MCF 10A (cell line): ENCODE measurements at regions not wholly inside any gene's neighbourhood (a gene's known extent, or its start where the extent isn't known, plus 50 kb on each side); places are given as distances from the start of the nearest gene placed in this dataset.

Experiments used
- BruUV-seq: library from RNA; stranded (reverse); fragments of 400-500 nt; replicated peaks from 2 replicates; lab custom pipeline; 2021; lab: Mats Ljungman, UMichigan
- CTCF ChIA-PET: fragments of 300-600 bp; sonication (Branson Sonifier 250); formaldehyde crosslinking; extraction: SDS; loops from one replicate; lab custom pipeline; 2021; ENCODE audit warnings: antibody characterized with exemption, inconsistent platforms; lab: Yijun Ruan, JAX
- POLR2A ChIA-PET: fragments of 300-600, 350-650 bp; sonication (Branson Sonifier 250); formaldehyde crosslinking; extraction: SDS; loops from one replicate; lab custom pipeline; 2020; ENCODE audit warnings: antibody characterized with exemption, inconsistent platforms; lab: Yijun Ruan, JAX
- DNase-seq: peaks from one replicate; pipeline ENCODE4 v3.0.0-alpha.2; 2018; ENCODE audit not compliant: unreplicated experiment
- H3K27ac Mint-ChIP-seq: one replicate; pipeline ENCODE4 v1.8.0; 2022; ENCODE audit warnings: mild to moderate bottlenecking, low read depth, mixed read lengths; ENCODE audit not compliant: unreplicated experiment
- H3K27me3 Mint-ChIP-seq: one replicate; pipeline ENCODE4 v1.8.0; 2022; ENCODE audit warnings: mixed read lengths; ENCODE audit not compliant: insufficient read depth, unreplicated experiment
- H3K36me3 Mint-ChIP-seq: one replicate; pipeline ENCODE4 v1.8.0; 2022; ENCODE audit warnings: mild to moderate bottlenecking, moderate library complexity, mixed read lengths; ENCODE audit not compliant: insufficient read depth, unreplicated experiment
- H3K4me1 Mint-ChIP-seq: one replicate; pipeline ENCODE4 v1.8.0; 2022; ENCODE audit warnings: mixed read lengths; ENCODE audit not compliant: insufficient read depth, unreplicated experiment
- H3K4me3 Mint-ChIP-seq: one replicate; pipeline ENCODE4 v1.8.0; 2022; ENCODE audit warnings: mild to moderate bottlenecking, moderate library complexity, mixed read lengths; ENCODE audit not compliant: unreplicated experiment
- H3K9me3 Mint-ChIP-seq: one replicate; pipeline ENCODE4 v1.8.0; 2022; ENCODE audit warnings: mixed read lengths; ENCODE audit not compliant: unreplicated experiment
- intact Hi-C: fragments of 100-400 bp; cut with micrococcal nuclease; formaldehyde crosslinking; loops from 2 replicates; pipeline ENCODE4 v1.14.1; 2022
- TF ChIP-seq, protein P1 (sequence below): fragments of 200-600 bp; IDR thresholded peaks from one replicate; pipeline ENCODE4 v1.8.0; 2022; ENCODE audit warnings: antibody characterized with exemption, mild to moderate bottlenecking; ENCODE audit not compliant: unreplicated experiment

DNA sequence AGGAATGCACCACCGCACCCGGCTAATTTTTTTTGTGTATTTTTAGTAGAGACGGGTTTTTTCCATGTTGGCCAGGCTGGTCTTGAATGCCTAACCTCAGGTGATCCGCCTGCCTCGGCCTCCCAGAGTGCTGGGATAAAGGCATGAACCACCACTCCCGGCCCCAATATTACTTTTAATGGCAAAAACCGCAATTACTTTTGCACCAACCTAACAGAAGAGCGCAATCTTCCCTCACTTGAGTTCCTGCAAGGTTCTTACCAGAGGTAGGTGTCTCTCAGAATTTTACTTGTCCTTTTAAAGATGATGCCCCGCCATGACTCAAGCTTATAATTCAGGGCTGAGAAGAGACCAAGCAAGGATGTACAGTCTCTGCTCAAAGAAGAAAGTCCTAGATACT, 1774.1 kb upstream of the PCDH20 start:
- H3K4me3 Mint-ChIP-seq = no peak overlapping the region

DNA sequence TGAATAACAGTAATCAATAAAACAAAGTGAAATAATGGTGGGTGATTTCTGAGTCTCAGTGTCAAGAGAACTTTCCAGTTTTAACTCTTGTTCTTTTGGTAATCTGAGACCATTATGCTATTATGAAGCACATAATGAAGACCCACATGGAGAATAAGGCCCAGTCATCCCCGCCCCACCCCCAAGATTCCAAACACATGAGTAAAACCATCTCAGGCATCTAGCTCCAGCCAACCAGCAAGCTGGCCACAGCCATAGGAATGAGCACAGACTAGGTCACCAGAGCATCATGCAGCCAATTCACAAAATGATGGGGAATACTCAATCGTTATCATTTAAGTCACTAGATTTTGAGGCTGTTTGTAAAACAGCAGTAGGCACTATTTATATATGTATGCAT, 1769.0 kb upstream of the PCDH20 start:
- Mint-ChIP-seq H3K4me3 (no peak overlapping the region), H3K4me1 (no peaks in the 10 kb centered on the region), H3K9me3 (peaks cover 8% of the 10 kb centered on the region), H3K36me3 (no peaks in the 10 kb centered on the region), H3K27ac (no peak overlapping the region), H3K27me3 (no peaks in the 10 kb centered on the region)
- no TSS peak for BruUV-seq
- intact Hi-C loops = no loop called here
- DNase-seq = peak; percentile 9
- TF ChIP-seq, protein P1, sequence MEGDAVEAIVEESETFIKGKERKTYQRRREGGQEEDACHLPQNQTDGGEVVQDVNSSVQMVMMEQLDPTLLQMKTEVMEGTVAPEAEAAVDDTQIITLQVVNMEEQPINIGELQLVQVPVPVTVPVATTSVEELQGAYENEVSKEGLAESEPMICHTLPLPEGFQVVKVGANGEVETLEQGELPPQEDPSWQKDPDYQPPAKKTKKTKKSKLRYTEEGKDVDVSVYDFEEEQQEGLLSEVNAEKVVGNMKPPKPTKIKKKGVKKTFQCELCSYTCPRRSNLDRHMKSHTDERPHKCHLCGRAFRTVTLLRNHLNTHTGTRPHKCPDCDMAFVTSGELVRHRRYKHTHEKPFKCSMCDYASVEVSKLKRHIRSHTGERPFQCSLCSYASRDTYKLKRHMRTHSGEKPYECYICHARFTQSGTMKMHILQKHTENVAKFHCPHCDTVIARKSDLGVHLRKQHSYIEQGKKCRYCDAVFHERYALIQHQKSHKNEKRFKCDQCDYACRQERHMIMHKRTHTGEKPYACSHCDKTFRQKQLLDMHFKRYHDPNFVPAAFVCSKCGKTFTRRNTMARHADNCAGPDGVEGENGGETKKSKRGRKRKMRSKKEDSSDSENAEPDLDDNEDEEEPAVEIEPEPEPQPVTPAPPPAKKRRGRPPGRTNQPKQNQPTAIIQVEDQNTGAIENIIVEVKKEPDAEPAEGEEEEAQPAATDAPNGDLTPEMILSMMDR = no peak
- CTCF ChIA-PET = no interaction called here
- POLR2A ChIA-PET = no interaction called here

More for the DNA sequence above, 1774.1 kb upstream of the PCDH20 start:
- POLR2A ChIA-PET = no interaction called here
- Mint-ChIP-seq H3K4me1 (no peaks in the 10 kb centered on the region), H3K9me3 (no peaks in the 10 kb centered on the region), H3K27me3 (no peaks in the 10 kb centered on the region), H3K36me3 (no peaks in the 10 kb centered on the region), H3K27ac (no peak overlapping the region)
- CTCF ChIA-PET = no interaction called here
- intact Hi-C loops = no loop called here
- DNase-seq = no peak
- TF ChIP-seq, protein P1 = no peak
- BruUV-seq = no TSS peak

DNA sequence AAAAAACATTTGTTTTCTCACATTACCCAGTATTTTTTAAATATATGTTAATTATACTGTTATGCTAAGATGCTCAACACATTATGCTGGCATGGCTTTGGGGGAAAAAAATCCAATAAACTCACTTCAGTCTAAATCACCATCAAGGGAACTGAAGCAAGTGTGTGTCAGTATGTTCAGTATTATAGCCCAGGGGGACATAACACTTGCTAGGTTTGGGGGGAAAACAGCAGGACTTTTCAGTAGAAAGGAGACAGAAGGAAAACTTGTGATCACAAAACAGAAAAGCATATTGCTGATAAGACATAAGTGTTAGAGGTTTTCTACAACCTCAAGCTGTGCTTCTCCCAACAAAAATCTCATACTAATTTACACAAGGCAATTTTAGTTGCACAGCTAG, 1759.9 kb upstream of the PCDH20 start:
- H3K4me1 Mint-ChIP-seq = no peaks in the 10 kb centered on the region

DNA sequence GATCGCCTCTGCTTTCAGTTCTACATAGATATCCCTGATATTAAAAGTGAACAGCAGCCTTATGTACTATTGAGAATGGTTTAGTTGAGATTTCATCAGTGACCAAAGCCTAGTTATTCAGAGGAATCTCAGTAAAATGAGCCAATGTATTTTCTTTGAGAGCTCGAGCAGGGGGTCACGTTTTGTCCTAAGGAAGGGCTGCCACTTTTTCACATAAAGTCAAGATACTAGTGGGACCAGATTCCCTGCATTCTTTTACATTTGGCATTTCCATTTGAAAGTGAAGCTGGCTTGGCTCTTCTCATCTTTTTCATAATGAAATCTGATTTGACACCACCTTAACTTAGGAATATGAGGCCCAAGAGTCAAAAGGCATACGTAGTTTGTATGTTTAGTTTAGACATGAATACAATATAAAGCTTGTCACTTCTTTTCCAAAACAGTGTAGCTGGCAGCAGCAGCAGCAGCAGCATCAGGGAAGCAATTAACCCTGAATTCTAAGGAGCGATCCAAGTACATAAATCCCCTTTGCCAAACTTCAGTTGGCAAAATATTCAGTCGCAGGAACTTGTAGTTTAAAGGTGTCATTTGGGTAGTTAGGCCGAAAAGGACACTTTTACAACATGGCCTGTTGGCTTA, 1752.2 kb upstream of the PCDH20 start:
- CTCF ChIA-PET = interaction anchor here (0.6 kb wide), 2 partner anchors 9 to 298 kb away, joined by 3 to 4 read pairs; no protein-coding TSS in a partner anchor
- Mint-ChIP-seq H3K4me3 (no peak overlapping the region), H3K4me1 (no peaks in the 10 kb centered on the region), H3K36me3 (no peaks in the 10 kb centered on the region), H3K9me3 (no peaks in the 10 kb centered on the region), H3K27me3 (peaks cover 2% of the 10 kb centered on the region), H3K27ac (no peak overlapping the region)
- TF ChIP-seq, protein P1 = no peak
- POLR2A ChIA-PET = interaction anchor here (0.6 to 0.7 kb wide), 3 partner anchors 561 to 1270 kb away, joined by 3 read pairs; no protein-coding TSS in a partner anchor
- BruUV-seq = no TSS peak
- intact Hi-C loops = no loop called here
- no peak for DNase-seq

More for the DNA sequence above, 1759.9 kb upstream of the PCDH20 start:
- ChIA-PET POLR2A (no interaction called here), CTCF (no interaction called here)
- Mint-ChIP-seq H3K36me3 (no peaks in the 10 kb centered on the region), H3K27ac (no peak overlapping the region), H3K9me3 (peaks cover 7% of the 10 kb centered on the region), H3K4me3 (no peak overlapping the region), H3K27me3 (no peaks in the 10 kb centered on the region)
- no TSS peak for BruUV-seq
- intact Hi-C loops = no loop called here
- TF ChIP-seq, protein P1 = no peak
- no peak for DNase-seq
